Fibroblast of skin of back (primary cell): ENCODE measurements at regions not wholly inside any gene's neighbourhood (a gene's known extent, or its start where the extent isn't known, plus 50 kb on each side); places are given as distances from the start of the nearest gene placed in this dataset.

ENCODE experiments used
- DNase-seq: peaks from one replicate; pipeline ENCODE4 v3.0.0-alpha.2; 2013

DNA sequence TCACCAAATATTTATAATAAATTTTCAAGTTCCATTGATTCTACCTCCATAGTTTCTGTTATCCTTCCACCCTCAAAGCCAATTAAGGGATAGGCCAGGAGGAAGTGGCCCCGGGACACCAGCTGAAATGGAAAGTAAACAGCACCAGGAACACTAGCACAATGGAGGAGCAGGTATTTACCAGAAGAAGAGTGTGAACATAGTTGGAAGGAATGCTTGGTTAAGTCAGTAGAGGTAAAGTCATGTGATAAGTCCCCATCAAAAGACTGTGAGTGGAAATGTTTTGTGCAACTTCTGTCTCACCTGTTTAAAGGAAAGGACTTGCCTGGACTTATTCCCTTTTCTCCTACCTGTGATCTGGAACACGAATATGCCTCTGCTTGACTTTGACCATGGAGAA lies 146.7 kb upstream of the RAI14 start:
- no peak for DNase-seq

- DNase-seq = peak; percentile 54
Measured at GRCh38 chr5:34510002-34510401, 146.1 kb upstream of the RAI14 start.

DNA sequence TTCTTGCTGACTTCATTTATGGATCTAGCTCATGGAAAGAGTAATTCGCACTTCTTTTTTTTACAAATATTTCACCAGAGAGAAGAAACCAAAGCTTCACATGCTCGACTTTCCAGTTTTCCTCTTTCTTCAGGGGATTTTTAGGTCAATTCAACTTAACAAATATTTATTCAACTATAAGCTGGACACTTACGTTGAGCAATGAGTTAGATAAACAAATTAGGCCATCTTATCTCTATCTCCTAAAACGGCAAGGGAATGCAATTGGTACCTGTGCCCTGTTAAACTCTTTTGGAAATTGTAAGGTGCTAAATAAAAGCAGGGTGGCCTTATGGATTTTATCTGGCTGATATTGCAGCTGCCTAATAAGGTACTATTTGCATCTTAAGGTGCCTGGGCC lies 145.1 kb upstream of the RAI14 start:
- DNase-seq = no peak

DNA sequence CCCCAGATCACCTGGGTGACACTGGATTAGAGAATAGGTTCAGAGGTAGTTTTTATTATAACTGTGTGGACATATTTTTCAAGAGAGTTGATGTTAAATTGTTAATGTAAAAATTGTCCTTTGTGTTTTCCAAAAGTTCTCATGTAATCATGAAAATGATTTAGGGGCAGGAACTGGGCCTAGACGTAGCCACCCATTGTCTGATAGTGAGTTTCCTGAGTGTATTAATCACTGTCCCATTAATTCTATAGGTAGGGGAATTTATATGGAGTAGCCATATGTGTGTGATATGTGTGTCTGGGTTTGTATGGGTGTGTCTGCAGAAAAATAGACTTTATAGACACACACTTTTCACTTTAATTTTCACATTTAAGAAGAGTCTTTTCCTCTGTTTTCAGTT lies 144.6 kb upstream of the RAI14 start:
- DNase-seq = no peak

DNA sequence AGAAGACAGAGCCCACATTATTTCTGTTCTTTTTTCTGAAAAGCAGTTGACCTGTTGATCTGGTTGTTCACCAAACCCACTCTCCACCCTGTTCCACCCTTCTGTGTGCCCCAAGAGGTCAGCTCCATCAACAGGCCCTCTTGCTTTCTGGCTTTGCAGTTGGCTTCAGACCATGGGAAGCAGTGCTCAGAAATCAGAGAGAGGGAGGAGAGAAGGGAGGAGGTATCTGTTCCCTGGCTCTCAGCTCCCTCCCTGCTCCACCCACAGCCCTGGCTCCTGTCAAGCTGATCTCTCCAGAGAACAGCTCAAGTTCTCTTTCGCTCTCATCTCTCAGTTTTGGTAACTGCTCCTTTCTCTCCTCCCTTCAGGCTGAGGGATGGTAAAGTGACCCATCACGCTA lies 144.2 kb upstream of the RAI14 start:
- DNase-seq = no peak

GRCh38 chr5:34516166-34516565 lies 140.0 kb upstream of the RAI14 start:
- no peak for DNase-seq

- DNase-seq = no peak
Measured at GRCh38 chr5:34516686-34517085, 139.4 kb upstream of the RAI14 start.

DNA sequence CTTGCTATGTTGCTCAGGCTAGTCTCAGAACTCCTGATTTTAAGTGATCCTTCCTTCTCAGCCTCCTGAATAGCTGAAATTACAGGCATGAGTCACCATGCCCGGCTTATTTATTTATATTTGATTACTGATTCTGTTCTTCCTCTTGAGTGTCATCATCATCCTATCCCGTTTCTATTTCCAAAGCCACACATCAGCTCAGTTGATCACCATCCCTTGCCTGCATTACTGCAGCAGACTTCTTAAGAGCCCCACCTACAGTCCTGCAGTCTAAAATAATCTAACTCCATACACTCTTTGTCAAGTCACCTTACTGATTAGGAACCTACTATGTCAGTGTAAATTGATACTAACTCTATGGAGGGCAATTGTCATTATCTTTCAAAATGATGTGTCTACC lies 138.9 kb upstream of the RAI14 start:
- DNase-seq = peak; percentile 70

DNA sequence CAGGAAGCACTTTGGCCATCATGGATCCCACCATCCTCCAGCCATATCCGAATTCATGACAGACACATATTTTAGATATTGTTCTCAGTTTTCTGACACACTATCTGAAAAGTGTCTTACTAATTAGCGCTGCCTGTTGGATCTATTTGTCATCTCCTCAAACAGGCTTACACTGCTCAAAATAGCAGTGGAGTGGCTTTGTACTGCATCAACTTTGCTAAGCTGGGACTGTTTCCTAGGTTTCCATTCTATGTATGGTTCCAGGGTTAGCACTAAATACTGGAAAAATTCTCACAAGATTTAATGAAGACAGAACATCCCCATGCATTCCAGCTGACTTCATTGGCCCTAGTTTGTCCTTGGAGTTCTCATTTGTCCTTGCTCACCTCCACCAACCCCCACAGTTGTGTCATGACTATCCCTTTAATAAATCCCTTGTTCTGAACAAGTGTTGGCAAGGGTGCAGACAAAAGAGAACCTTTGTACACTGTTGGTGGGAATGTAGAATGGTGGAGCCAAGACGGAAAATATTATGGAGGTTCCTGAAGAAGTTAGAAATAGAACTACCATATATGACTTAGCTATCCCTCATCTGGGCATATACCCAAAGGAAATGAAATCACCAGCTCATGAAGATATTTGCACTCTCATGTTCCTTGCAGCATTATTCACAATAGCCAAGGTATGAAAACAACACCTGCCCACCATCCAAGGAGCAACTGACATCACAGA lies 136.5 kb upstream of the RAI14 start:
- DNase-seq = peak; percentile 61

GRCh38 chr5:34521628-34522290 lies 134.4 kb upstream of the RAI14 start:
- DNase-seq = no peak

GRCh38 chr5:34522599-34523386 lies 133.3 kb upstream of the RAI14 start:
- peak; percentile 85 for DNase-seq

DNA sequence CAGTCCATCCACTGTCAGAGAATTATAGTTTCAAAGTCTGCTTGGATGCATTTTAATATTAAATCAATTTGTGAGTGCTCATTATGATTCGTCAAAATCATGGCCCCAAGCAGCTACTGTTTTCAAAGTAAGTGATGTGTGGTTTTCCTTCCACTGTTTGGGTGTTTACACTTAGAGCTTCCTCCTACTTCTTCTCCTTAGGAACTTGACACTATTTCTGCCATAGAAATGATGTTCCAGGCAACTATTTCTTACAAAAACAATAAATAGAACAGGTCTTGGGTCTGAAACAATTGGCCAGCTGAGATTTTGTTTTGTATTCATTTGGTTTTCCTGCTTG lies 132.8 kb upstream of the RAI14 start:
- no peak for DNase-seq

- DNase-seq = peak; percentile 89
Measured at GRCh38 chr5:34524123-34524522, 132.0 kb upstream of the RAI14 start.

DNA sequence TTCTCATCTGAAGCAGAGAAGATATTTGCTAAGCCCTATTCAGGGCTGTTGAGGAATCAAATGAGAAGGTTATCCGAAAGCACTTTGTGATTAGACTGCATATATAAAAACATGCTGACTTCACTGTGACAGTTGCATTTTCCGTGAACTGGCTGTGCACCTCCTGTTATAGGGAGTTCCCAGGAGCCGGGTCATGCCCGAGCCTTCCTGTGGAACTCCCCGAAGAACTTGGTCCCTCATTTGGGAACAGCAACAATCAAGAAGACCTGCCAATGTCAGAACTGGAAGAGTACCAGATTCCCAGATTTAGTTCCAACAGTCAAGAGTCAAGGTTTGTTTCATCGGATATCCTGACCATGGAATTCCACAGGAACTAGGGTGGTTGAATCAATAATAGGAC lies 130.4 kb upstream of the RAI14 start:
- no peak for DNase-seq

DNA sequence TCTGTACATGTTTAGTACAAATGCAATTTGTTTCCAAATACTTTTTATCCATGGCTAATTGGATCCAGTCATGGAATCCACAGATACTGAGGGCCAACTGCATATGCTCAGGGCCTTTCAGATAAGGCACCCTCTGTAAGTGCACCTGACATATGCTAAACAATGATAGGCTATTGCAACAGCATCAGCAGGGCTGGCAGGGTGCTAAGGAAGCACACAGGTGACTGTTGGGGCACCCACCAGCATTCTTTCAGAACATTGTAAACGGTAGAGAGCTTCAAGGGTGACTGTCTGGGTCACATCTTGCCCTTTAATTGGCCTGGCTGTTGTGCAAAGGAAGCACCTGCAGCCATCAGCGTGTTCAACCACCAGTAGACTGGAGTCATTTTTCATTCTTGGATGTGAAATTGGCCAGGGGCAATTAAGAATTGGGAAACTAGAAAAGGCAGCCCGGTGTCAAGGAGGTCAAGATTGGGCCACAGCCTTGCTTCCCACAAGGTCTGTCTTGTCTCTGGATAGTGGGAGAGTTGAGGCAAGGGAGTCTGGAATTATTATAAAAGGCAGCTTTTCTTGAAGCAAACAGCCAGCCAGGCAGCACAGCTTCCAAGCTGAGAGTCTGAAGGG lies 129.3 kb upstream of the RAI14 start:
- DNase-seq = no peak

- peak; percentile 59 for DNase-seq
Measured at GRCh38 chr5:34529581-34530331, 126.4 kb upstream of the RAI14 start.

GRCh38 chr5:34530637-34531036 lies 125.5 kb upstream of the RAI14 start:
- peak; percentile 42 for DNase-seq

DNA sequence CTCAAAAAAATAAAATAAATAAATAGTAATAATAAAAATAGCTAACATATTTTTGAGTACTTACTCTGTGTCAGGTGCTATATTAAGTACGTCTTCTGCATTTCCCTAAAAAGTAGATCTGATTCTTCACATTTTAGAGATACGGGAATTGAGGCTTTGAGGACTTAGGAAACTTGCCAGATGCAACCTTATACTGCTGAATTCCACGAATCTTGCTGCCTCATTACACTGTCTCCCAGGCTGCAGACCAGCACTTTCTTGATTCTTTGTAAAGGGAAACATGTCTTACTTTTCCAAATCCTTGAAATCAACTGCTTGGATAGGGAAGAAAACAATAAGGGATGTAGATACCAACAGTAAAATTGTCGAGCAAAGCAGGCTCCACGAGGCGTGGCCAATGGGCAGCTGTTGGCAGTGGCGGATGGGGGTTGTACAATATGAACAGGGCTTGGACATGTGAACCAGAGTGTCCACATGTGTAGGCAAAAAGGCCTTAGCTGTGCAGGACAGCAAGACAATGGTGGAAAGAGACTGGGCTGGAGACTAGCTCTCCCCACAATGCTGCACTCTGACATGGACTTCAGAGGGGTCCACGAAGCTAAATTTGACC lies 124.3 kb upstream of the RAI14 start:
- peak; percentile 69 for DNase-seq

DNA sequence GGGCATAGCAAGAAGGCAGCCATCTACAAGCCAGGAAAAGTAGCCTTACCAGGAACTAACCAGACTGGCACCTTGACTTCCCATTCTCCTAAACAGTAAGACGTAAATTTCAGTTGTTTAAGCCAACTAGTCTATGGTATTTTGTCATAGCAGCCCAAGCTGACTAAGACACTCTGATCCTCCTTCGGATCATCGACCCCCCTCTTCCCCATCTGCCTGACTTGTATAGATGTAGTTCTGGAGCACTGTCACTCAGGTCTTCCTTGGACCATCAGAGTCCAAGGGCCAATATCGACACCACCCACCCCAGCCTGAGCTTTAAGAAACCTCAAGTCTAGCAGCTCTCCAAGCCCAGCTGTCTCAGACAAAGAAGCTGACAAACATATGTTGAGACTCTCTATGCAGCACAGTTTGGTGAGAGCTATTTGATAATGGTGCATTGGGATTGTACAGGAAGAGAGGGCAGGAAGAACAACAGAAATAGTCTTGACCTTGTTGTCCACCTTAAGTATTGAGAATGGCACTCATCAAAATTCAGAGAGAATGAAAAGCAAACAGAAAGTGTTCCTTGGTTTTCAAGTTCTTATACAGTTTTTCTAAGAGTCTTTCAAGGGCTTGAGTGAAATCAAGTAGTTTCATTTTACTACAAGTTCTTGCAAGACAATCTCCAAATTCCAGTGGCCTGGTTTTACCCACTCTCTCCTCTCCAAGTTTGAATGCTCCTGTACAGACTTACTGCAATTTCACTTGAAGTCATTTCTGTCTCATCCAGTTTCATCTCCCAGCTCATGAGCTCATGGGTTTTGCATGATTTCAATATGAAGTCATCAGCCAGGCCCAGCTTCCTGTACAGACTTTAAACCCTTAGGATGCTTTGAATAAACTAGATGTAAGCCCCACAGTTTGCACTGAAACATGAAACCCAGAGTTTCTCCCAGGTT lies 122.3 kb upstream of the RAI14 start:
- DNase-seq = peak; percentile 93

- DNase-seq = peak; percentile 96
Measured at GRCh38 chr5:34534523-34535103, 121.5 kb upstream of the RAI14 start.

DNA sequence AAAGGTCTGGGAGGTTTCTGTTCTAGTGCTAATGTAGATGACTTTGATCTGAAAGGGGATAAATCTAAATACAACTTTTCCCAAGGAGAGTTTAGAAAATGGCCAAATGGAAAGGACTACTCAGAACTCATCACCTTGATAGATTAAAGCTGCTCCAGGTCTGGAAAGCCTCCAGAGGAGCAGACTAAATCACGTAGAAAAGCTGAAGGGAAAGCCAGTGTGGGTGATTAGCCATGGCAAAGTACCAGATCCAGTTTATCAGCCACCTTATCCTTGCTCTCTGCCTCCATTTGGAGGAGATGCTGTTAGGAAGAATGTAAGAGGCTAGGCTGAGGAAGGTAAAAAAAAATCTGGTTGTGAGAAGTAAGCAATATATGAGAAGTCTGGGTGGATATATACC lies 120.7 kb upstream of the RAI14 start:
- DNase-seq = no peak
